H1 (cell line): ENCODE measurements at regions not wholly inside any gene's neighbourhood (a gene's known extent, or its start where the extent isn't known, plus 50 kb on each side); places are given as distances from the start of the nearest gene placed in this dataset.

ENCODE experiments used
- CTCF ChIA-PET: fragments of 300-600 bp; sonication (Branson Sonifier 250); formaldehyde crosslinking; loops from one replicate; lab custom pipeline; 2021; ENCODE audit not compliant: partially characterized antibody; lab: Charles Lee
- POLR2A ChIA-PET: fragments of 300-600 bp; sonication (Branson Sonifier 250); formaldehyde crosslinking; loops from one replicate; lab custom pipeline; 2021; ENCODE audit warnings: inconsistent platforms; ENCODE audit not compliant: partially characterized antibody; lab: Charles Lee
- DNase-seq, 2 experiments: peaks; one replicate each; pipeline versions ENCODE4 v3.0.0 to v3.0.0-alpha.2; 2010 to 2022; ENCODE audit warnings: low spot score in 2 of 2, low read depth in 1 of 2, mixed read lengths in 1 of 2
- FAIRE-seq: peaks from 2 replicates; lab custom pipeline; 2011; peaks lifted over from hg19 to GRCh38; lab: Jason Lieb, UNC
- H2AFZ ChIP-seq: 2 replicates; pipeline ENCODE4 v1.8.1; 2012; ENCODE audit warnings: low read length, inconsistent platforms
- H2AK5ac ChIP-seq: 2 replicates; pipeline ENCODE4 v1.6.1; 2013; ENCODE audit warnings: low read depth, low read length
- H2BK120ac ChIP-seq: replicated peaks from 2 replicates; pipeline ENCODE3; 2013; ENCODE audit warnings: low read depth, low read length, inconsistent platforms
- H2BK12ac ChIP-seq: 2 replicates; pipeline ENCODE4 v1.6.1; 2013; ENCODE audit warnings: low read depth, low read length
- H2BK15ac ChIP-seq: 2 replicates; pipeline ENCODE4 v1.6.1; 2013; ENCODE audit warnings: low read length
- H2BK20ac ChIP-seq: 2 replicates; pipeline ENCODE4 v1.6.1; 2013; ENCODE audit warnings: low read length
- H2BK5ac ChIP-seq: 2 replicates; pipeline ENCODE4 v1.6.1; 2013; ENCODE audit warnings: low read depth, low read length
- H3K14ac ChIP-seq: 2 replicates; pipeline ENCODE4 v1.6.1; 2013; ENCODE audit warnings: inconsistent platforms; ENCODE audit not compliant: insufficient read length
- H3K18ac ChIP-seq: 2 replicates; pipeline ENCODE4 v1.6.1; 2013; ENCODE audit warnings: low read length; ENCODE audit errors: extremely low read depth
- H3K23ac ChIP-seq: 2 replicates; pipeline ENCODE4 v1.6.1; 2013; ENCODE audit warnings: inconsistent platforms; ENCODE audit not compliant: insufficient read length
- H3K23me2 ChIP-seq: 2 replicates; pipeline ENCODE4 v1.6.1; 2013; ENCODE audit warnings: low read depth, low read length
- H3K27ac ChIP-seq: 2 replicates; pipeline ENCODE4 v1.6.1; 2011; ENCODE audit warnings: low read depth, low read length, inconsistent platforms
- H3K27me3 ChIP-seq, 4 experiments: replicated peaks in 1 of 4; 1 replicate in 1 of 4; 2 replicates in 3 of 4; pipeline versions ENCODE4 v1.6.1 to v1.8.1; 2011 to 2013; ENCODE audit warnings: low read length in 3 of 4, mild to moderate bottlenecking in 3 of 4, inconsistent platforms in 2 of 4, mixed read lengths in 2 of 4, moderate library complexity in 1 of 4; ENCODE audit not compliant: control insufficient read depth in 3 of 4, insufficient read depth in 3 of 4; ENCODE audit errors: extremely low read depth in 1 of 4
- H3K36me3 ChIP-seq, 4 experiments: 2 replicates each; pipeline versions ENCODE4 v1.6.1 to v1.8.1; 2011 to 2013; ENCODE audit warnings: mild to moderate bottlenecking in 4 of 4, low read length in 3 of 4, moderate library complexity in 2 of 4, control low read depth in 1 of 4, inconsistent platforms in 1 of 4; ENCODE audit not compliant: insufficient read depth in 4 of 4, control insufficient read depth in 2 of 4
- H3K4ac ChIP-seq: replicated peaks from 2 replicates; pipeline ENCODE3; 2013; ENCODE audit warnings: low read length, low read depth, mixed read lengths, inconsistent platforms; ENCODE audit not compliant: insufficient read length
- H3K4me1 ChIP-seq, 4 experiments: replicated peaks in 1 of 4; 1 replicate in 1 of 4; 2 replicates in 3 of 4; pipeline versions ENCODE4 v1.6.1 to v1.8.1; 2011 to 2013; ENCODE audit warnings: low read length in 3 of 4, inconsistent platforms in 2 of 4, mixed read lengths in 1 of 4; ENCODE audit not compliant: insufficient read depth in 4 of 4, control insufficient read depth in 3 of 4
- H3K4me2 ChIP-seq, 2 experiments: 2 replicates each; pipeline versions ENCODE4 v1.6.1 to v1.8.1; 2011 to 2013; ENCODE audit warnings: low read depth in 2 of 2, low read length in 2 of 2, control low read depth in 1 of 2, inconsistent platforms in 1 of 2, mild to moderate bottlenecking in 1 of 2; ENCODE audit not compliant: insufficient read depth in 1 of 2
- H3K4me3 ChIP-seq, 4 experiments: fragments of 200-600, 300-600 bp in 1 of 4; sonication (generic), shearing (Covaris generic), sonication (Bioruptor Twin) in 1 of 4; 2 replicates each; pipeline versions ENCODE4 v1.5.1 to v1.8.1; 2011 to 2016; ENCODE audit warnings: low read length in 4 of 4, low read depth in 3 of 4, control low read depth in 2 of 4, inconsistent platforms in 2 of 4, mild to moderate bottlenecking in 2 of 4, mixed read lengths in 1 of 4, moderate library complexity in 1 of 4; ENCODE audit not compliant: insufficient read depth in 2 of 4; ENCODE audit errors: extremely low read depth in 1 of 4
- H3K56ac ChIP-seq: replicated peaks from 2 replicates; pipeline ENCODE3; 2013; ENCODE audit warnings: low read depth, mild to moderate bottlenecking, mixed read lengths, low read length, inconsistent platforms; ENCODE audit not compliant: insufficient read length
- H3K79me1 ChIP-seq: 2 replicates; pipeline ENCODE4 v1.6.1; 2013; ENCODE audit warnings: low read depth, low read length, control low read depth
- H3K79me2 ChIP-seq, 2 experiments: 2 replicates each; pipeline versions ENCODE4 v1.6.1 to v1.8.1; 2012 to 2013; ENCODE audit warnings: low read length in 2 of 2, mild to moderate bottlenecking in 2 of 2, inconsistent platforms in 1 of 2; ENCODE audit not compliant: insufficient read depth in 2 of 2, control insufficient read depth in 1 of 2
- H3K9ac ChIP-seq, 4 experiments: replicated peaks in 1 of 4; 1 replicate in 1 of 4; 2 replicates in 3 of 4; pipeline versions ENCODE4 v1.6.1 to v1.8.1; 2011 to 2013; ENCODE audit warnings: low read depth in 3 of 4, low read length in 3 of 4, control low read depth in 2 of 4, mild to moderate bottlenecking in 2 of 4, moderate library complexity in 2 of 4, inconsistent platforms in 1 of 4; ENCODE audit errors: extremely low read depth in 1 of 4
- H3K9me3 ChIP-seq, 2 experiments: 2 replicates each; pipeline versions ENCODE4 v1.6.1 to v1.8.1; 2012 to 2013; ENCODE audit warnings: mild to moderate bottlenecking in 2 of 2, moderate library complexity in 2 of 2, control low read depth in 1 of 2, inconsistent platforms in 1 of 2, low read depth in 1 of 2, low read length in 1 of 2, mixed read lengths in 1 of 2; ENCODE audit not compliant: insufficient read depth in 2 of 2
- H4K20me1 ChIP-seq, 2 experiments: replicated peaks in 1 of 2; 2 replicates each; pipeline versions ENCODE3 to v1.8.1; 2011 to 2013; ENCODE audit warnings: inconsistent platforms in 2 of 2, low read length in 2 of 2, mild to moderate bottlenecking in 1 of 2; ENCODE audit not compliant: insufficient read depth in 2 of 2, control insufficient read depth in 1 of 2
- H4K5ac ChIP-seq: 2 replicates; pipeline ENCODE4 v1.6.1; 2013; ENCODE audit warnings: low read length, low read depth, mixed read lengths, inconsistent platforms; ENCODE audit not compliant: insufficient read length
- H4K8ac ChIP-seq: 2 replicates; pipeline ENCODE4 v1.8.0; 2013; ENCODE audit warnings: mild to moderate bottlenecking, moderate library complexity, low read length, inconsistent platforms; ENCODE audit not compliant: insufficient read depth; ENCODE audit errors: extremely low read depth
- H4K91ac ChIP-seq: replicated peaks from 2 replicates; pipeline ENCODE3; 2013; ENCODE audit warnings: low read length, mixed read lengths, inconsistent platforms; ENCODE audit not compliant: insufficient read length
- ATF3 ChIP-seq: IDR thresholded peaks from 2 replicates; pipeline ENCODE4 v1.6.1; 2011; ENCODE audit warnings: low read depth, mild to moderate bottlenecking, low read length; ENCODE audit not compliant: insufficient read depth
- CEBPB ChIP-seq: IDR thresholded peaks from 2 replicates; pipeline ENCODE4 v1.6.1; 2012; ENCODE audit warnings: low read depth, low read length
- CTBP2 ChIP-seq: IDR thresholded peaks from 2 replicates; pipeline ENCODE4 v1.7.0; 2011; ENCODE audit warnings: borderline replicate concordance, mild to moderate bottlenecking, moderate library complexity, mixed read lengths, low read length; ENCODE audit not compliant: insufficient read depth, insufficient read length
- MAFK ChIP-seq: IDR thresholded peaks from 2 replicates; pipeline ENCODE4 v1.6.1; 2012; ENCODE audit warnings: low read depth, mild to moderate bottlenecking, improper control_type of control experiment, low read length
- POLR2A ChIP-seq, 2 experiments: IDR thresholded peaks; 1 replicate in 1 of 2; 2 replicates in 1 of 2; pipeline ENCODE4 v1.6.1; 2011; ENCODE audit warnings: low read depth in 2 of 2, low read length in 2 of 2, mild to moderate bottlenecking in 2 of 2; ENCODE audit errors: control extremely low read depth in 1 of 2
- SIN3A ChIP-seq, 2 experiments: IDR thresholded peaks in 1 of 2; conservative IDR thresholded peaks in 1 of 2; 2 replicates each; pipeline ENCODE4 v1.6.1; 2011 to 2012; ENCODE audit warnings: low read length in 2 of 2, improper control_type of control experiment in 1 of 2, low read depth in 1 of 2, mild to moderate bottlenecking in 1 of 2
- TAF1 ChIP-seq: IDR thresholded peaks from 2 replicates; pipeline ENCODE4 v1.6.1; 2011; ENCODE audit warnings: mild to moderate bottlenecking, low read depth, low read length
- WGBS, 2 experiments: shearing (Covaris generic) in 1 of 2; methylation state at CpG; one replicate each; pipeline versions ENCODE4 v1.1.6 to v1.1.7; 2013 to 2015; ENCODE audit warnings: low lambda C conversion rate in 2 of 2, mixed read lengths in 2 of 2, inconsistent platforms in 1 of 2, low coverage in 1 of 2, missing lambda C conversion rate in 1 of 2; ENCODE audit not compliant: insufficient replicate concordance in 2 of 2, insufficient coverage in 1 of 2, insufficient read length in 1 of 2; ENCODE audit errors: extremely low coverage in 1 of 2, missing lambda C conversion rate in 1 of 2; 5-methylcytosine and 5-hydroxymethylcytosine counted together

GRCh38 chr2:107064750-107065149 is 178.8 kb upstream of the ST6GAL2 start:
- Histone ChIP-seq H3K14ac (no peak overlapping the region), H4K91ac (no peak overlapping the region), H4K8ac (peak overlapping the region; percentile 63; the same call in 1 of the 2 replicates), H4K20me1 (no peaks in the 10 kb centered on the region), H2AK5ac (no peak overlapping the region), H3K9ac (no peak overlapping the region), H2BK120ac (no peak overlapping the region), H3K18ac (no peak overlapping the region), H3K4me1 (peaks cover 5 to 8% (median 6%) of the 10 kb centered on the region in 4 experiments; a peak in 6 of 7 replicates), H3K27me3 (no peaks in the 10 kb centered on the region), H3K4me3 (no peak overlapping the region), H3K56ac (no peak overlapping the region), H4K5ac (no peak overlapping the region), H3K23ac (no peak overlapping the region), H2BK12ac (0 out of 2 replicates have a peak overlapping the region, but pooled peaks have one; percentile 9), H2BK20ac (no peak overlapping the region), H3K79me1 (no peaks in the 10 kb centered on the region), H3K4ac (no peak overlapping the region), H3K36me3 (no peaks in the 10 kb centered on the region), H3K27ac (no peak overlapping the region), H3K23me2 (no peaks in the 10 kb centered on the region), H3K79me2 (no peaks in the 10 kb centered on the region), H2AFZ (no peak overlapping the region), H2BK5ac (no peak overlapping the region), H3K4me2 (no peak overlapping the region), H2BK15ac (no peak overlapping the region), H3K9me3 (no peaks in the 10 kb centered on the region)
- FAIRE-seq (no peak), DNase-seq (no peak)
- no peak for TF ChIP-seq SIN3A (conservative IDR thresholded peaks at IDR 0.05 in 1 of 2, IDR thresholded peaks at IDR 0.05 in 1 of 2; ENCODE audit: low read depth in 1 of 2, low read length in 2 of 2)
- no peak for TF ChIP-seq TAF1
- no peak for TF ChIP-seq MAFK
- TF ChIP-seq ATF3, result no peak
- no peak for TF ChIP-seq CTBP2
- TF ChIP-seq CEBPB, result no peak
- TF ChIP-seq POLR2A (IDR thresholded peaks at IDR 0.05; ENCODE audit: control extremely low read depth in 1 of 2, low read depth in 2 of 2, low read length in 2 of 2), result no peak
- CTCF ChIA-PET, result interaction anchor here (0.6 to 1.2 kb wide), 3 partner anchors 12 to 195 kb away, joined by 3 to 4 read pairs (median 4); no protein-coding TSS in a partner anchor
- POLR2A ChIA-PET, result no interaction called here
- WGBS, 2 experiments, result 95% methylated on average over 6 of the region's 6 CpGs; no CpG with 5 or more reads in 1 of the 2 experiments
